Suprapubic skin (tissue), 4 donors: ENCODE measurements at regions not wholly inside any gene's neighbourhood (a gene's known extent, or its start where the extent isn't known, plus 50 kb on each side); places are given as distances from the start of the nearest gene placed in this dataset.

Source experiments
- DNase-seq, 2 donors: peaks; one replicate each; pipeline ENCODE4 v3.0.0-alpha.2; 2019; ENCODE audit warnings: low spot score in 2 of 2
- H3K27ac ChIP-seq: fragments of 200-600 bp; sonication (generic); one replicate; pipeline ENCODE4 v1.5.1; 2019
- H3K27me3 ChIP-seq: fragments of 200-600 bp; sonication (generic); one replicate; pipeline ENCODE4 v1.5.1; 2019
- H3K36me3 ChIP-seq: fragments of 200-600 bp; sonication (generic); one replicate; pipeline ENCODE4 v1.5.1; 2019
- H3K4me1 ChIP-seq: fragments of 200-600 bp; sonication (generic); one replicate; pipeline ENCODE4 v1.5.1; 2019
- H3K4me3 ChIP-seq: fragments of 200-600 bp; sonication (generic); one replicate; pipeline ENCODE4 v1.5.1; 2019; ENCODE audit warnings: mild to moderate bottlenecking
- H3K9me3 ChIP-seq: fragments of 200-600 bp; sonication (generic); one replicate; pipeline ENCODE4 v1.5.1; 2019
- EP300 ChIP-seq: sonication (generic); formaldehyde crosslinking; IDR thresholded peaks from one replicate; pipeline ENCODE4 v1.6.1; 2017; ENCODE audit warnings: antibody characterized with exemption
- POLR2A ChIP-seq, 2 donors: fragments of 450-650 bp; IDR thresholded peaks; one replicate each; pipeline ENCODE4 v1.6.1; 2017; ENCODE audit warnings: antibody characterized with exemption in 2 of 2, mild to moderate bottlenecking in 2 of 2, moderate library complexity in 2 of 2
- POLR2AphosphoS5 ChIP-seq, 3 donors: sonication (generic); formaldehyde crosslinking; IDR thresholded peaks; one replicate each; pipeline ENCODE4 v1.6.1; 2017; ENCODE audit warnings: antibody characterized with exemption in 3 of 3
- WGBS: methylation state at CpG from one replicate; pipeline ENCODE4 v1.1.5; 2018; 5-methylcytosine and 5-hydroxymethylcytosine counted together
- TF ChIP-seq, protein P1 (sequence below), 2 donors: fragments of 200-600 bp in 1 of 2; fragments of 450-650 bp in 1 of 2; sonication (generic) in 1 of 2; IDR thresholded peaks; one replicate each; pipeline ENCODE4 v1.5.1; 2016 to 2019; ENCODE audit warnings: antibody characterized with exemption in 2 of 2, mild to moderate bottlenecking in 1 of 2, moderate library complexity in 1 of 2

DNA sequence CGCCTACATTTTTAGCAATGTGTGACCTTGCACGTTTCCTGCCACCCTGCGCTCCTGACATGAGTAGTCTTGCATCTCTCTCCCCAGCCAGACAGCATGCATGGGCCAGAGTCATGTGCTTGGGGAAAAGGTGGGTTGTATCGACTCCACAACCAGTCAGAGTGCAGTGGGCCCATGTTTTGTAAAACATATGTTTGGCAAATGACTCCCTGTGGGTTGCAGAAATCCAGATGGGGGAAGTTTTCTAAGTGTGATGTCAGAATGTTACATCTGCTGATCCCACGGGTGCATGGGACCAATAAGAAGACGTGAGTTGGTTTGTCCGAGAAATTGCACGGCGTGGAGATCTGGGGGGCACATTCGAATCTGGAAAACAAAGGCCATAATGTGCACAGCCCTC is 147.1 kb downstream of the FOXL1 start:
- TF ChIP-seq, protein P1, sequence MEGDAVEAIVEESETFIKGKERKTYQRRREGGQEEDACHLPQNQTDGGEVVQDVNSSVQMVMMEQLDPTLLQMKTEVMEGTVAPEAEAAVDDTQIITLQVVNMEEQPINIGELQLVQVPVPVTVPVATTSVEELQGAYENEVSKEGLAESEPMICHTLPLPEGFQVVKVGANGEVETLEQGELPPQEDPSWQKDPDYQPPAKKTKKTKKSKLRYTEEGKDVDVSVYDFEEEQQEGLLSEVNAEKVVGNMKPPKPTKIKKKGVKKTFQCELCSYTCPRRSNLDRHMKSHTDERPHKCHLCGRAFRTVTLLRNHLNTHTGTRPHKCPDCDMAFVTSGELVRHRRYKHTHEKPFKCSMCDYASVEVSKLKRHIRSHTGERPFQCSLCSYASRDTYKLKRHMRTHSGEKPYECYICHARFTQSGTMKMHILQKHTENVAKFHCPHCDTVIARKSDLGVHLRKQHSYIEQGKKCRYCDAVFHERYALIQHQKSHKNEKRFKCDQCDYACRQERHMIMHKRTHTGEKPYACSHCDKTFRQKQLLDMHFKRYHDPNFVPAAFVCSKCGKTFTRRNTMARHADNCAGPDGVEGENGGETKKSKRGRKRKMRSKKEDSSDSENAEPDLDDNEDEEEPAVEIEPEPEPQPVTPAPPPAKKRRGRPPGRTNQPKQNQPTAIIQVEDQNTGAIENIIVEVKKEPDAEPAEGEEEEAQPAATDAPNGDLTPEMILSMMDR (IDR thresholded peaks at IDR 0.05), result no peak
- TF ChIP-seq POLR2AphosphoS5 (IDR thresholded peaks at IDR 0.05) (no peak), POLR2A (IDR thresholded peaks at IDR 0.05) (no peak), EP300 (no peak)
- Histone ChIP-seq H3K36me3 (no peaks in the 10 kb centered on the region), H3K4me3 (no peak overlapping the region), H3K4me1 (no peaks in the 10 kb centered on the region), H3K27ac (no peak overlapping the region), H3K9me3 (no peaks in the 10 kb centered on the region), H3K27me3 (peaks cover 34% of the 10 kb centered on the region)
- DNase-seq, result no peak
- 72% methylated on average over 10 of the region's 10 CpGs for WGBS

DNA sequence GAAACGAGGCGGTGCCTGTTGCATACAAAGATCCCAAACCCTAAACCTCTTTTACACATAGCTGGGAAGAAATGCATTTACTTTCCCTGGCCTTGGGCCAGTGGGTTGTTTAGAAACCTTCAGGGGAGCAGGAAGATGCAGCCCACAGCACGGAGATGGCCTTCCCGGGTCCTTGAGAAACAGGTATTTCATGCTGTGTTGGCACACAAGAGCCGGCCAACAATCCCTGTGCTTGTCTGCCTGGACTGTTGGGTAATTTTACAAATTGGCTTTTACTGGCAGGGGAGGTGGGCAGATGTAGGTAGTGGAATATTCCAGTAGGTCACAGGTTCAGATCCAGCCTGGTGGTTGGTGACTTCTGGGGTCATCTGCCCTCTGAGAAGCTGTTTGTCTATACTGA is 148.0 kb downstream of the FOXL1 start:
- Histone ChIP-seq H3K27me3 (peaks cover 43% of the 10 kb centered on the region), H3K4me1 (no peaks in the 10 kb centered on the region), H3K27ac (no peak overlapping the region), H3K4me3 (no peak overlapping the region), H3K9me3 (no peaks in the 10 kb centered on the region), H3K36me3 (no peaks in the 10 kb centered on the region)
- DNase-seq, result no peak
- 67% methylated on average over 5 of the region's 5 CpGs for WGBS
- TF ChIP-seq POLR2AphosphoS5 (IDR thresholded peaks at IDR 0.05) (no peak), POLR2A (IDR thresholded peaks at IDR 0.05) (no peak), EP300 (no peak)
- TF ChIP-seq, protein P1 (IDR thresholded peaks at IDR 0.05), result no peak

DNA sequence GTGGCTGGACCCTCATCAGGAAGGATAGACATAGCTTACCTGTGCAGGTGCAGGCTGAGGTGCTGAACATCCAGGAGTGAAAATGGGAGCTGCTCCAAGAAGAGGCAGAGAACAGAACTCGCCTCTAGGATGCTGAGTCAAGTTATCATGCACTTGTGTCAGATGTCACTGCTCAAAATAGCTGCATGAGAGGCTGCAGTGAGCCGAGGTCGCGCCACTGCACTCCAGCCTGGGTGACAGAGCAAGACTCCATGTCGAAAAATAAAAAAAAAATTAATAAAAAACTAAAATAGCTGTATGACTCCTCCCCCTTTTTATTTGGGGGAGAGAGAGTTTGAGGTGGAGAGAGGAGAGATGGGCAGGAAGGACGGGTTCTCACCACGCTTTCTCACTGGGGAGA is 148.8 kb downstream of the FOXL1 start:
- Histone ChIP-seq H3K4me1 (no peaks in the 10 kb centered on the region), H3K4me3 (no peak overlapping the region), H3K36me3 (no peaks in the 10 kb centered on the region), H3K27ac (no peak overlapping the region), H3K9me3 (no peaks in the 10 kb centered on the region), H3K27me3 (peaks cover 51% of the 10 kb centered on the region)
- 75% methylated on average over 7 of the region's 7 CpGs for WGBS
- no peak for DNase-seq
- TF ChIP-seq POLR2A (IDR thresholded peaks at IDR 0.05) (no peak), EP300 (no peak), POLR2AphosphoS5 (IDR thresholded peaks at IDR 0.05) (no peak)
- TF ChIP-seq, protein P1 (IDR thresholded peaks at IDR 0.05), result no peak

DNA sequence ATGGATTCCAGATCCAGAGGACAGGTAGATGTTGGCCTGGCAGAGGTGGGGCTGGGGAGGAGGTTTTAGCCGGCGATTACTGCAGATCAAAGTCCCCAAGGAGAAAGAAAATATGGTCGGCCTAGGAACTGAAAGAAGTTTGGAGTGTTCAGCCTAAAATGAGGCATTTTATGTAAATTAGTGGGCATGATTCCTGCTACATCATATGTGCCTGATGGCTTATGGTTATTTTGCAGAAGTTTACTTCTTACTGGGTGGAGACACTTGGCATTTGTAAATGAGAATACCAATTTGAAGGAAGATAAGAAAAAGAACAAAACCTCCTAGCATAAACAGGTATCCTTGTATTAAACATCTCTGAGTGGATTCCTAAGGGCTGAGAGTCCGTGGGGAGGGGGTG is 149.3 kb downstream of the FOXL1 start:
- Histone ChIP-seq H3K4me3 (no peak overlapping the region), H3K36me3 (no peaks in the 10 kb centered on the region), H3K27ac (no peak overlapping the region), H3K27me3 (peaks cover 56% of the 10 kb centered on the region), H3K9me3 (no peaks in the 10 kb centered on the region), H3K4me1 (no peaks in the 10 kb centered on the region)
- no peak for DNase-seq
- WGBS, result 72% methylated on average over 4 of the region's 4 CpGs
- TF ChIP-seq POLR2A (IDR thresholded peaks at IDR 0.05), result no peak
- TF ChIP-seq EP300, result no peak
- TF ChIP-seq, protein P1 (IDR thresholded peaks at IDR 0.05), result no peak
- TF ChIP-seq POLR2AphosphoS5 (IDR thresholded peaks at IDR 0.05), result no peak

DNA sequence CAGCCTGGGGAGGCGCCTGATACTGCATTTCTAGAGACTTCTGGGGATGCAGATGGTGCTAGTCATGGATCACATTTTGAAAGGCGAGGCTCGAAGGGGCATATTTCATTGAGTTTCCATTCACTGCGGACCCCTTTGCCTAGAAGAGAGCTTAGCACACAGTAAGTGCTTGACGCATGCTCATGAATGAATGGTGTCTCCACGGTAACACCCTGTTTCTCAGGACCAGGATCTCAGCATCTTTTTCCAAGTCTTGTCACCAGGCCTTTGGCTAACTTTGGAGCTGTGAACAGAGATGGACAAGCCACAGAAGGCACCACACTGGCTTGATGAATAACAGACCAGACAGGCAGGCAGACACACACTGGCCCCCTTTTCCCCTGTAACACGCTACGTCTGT is 151.3 kb downstream of the FOXL1 start:
- no peaks in the 10 kb centered on the region for H3K9me3 ChIP-seq

DNA sequence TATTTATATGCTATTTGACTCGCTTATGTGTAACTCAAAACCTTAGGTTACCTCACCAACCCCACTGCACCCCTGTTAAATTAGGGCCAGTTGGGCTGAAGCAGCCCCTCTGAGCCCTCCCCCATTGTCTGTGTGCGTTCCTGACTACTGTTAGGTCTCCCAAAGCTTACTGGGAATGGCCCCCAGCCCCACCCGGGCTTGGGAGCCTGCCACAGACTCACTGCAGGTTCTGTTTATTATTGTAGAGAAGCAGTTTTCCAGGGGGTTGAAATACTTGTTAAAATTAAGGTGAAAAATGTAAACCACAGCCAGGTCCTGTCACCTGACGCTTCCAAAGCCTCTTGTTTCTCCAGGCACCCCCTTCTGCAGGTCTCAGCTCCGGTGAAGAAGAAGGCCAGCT is 151.7 kb downstream of the FOXL1 start:
- peaks cover 81% of the 10 kb centered on the region for H3K27me3 ChIP-seq

More for the DNA sequence above, 151.3 kb downstream of the FOXL1 start:
- DNase-seq, result no peak
- peaks cover 7% of the 10 kb centered on the region for H3K4me1 ChIP-seq
- no peaks in the 10 kb centered on the region for H3K36me3 ChIP-seq
- 81% methylated on average over 8 of the region's 8 CpGs for WGBS
- no peak overlapping the region for H3K4me3 ChIP-seq
- H3K27ac ChIP-seq, result no peak overlapping the region
- H3K27me3 ChIP-seq, result peaks cover 77% of the 10 kb centered on the region
- no peak for TF ChIP-seq POLR2A (IDR thresholded peaks at IDR 0.05)

More for the DNA sequence above, 151.7 kb downstream of the FOXL1 start:
- Histone ChIP-seq H3K36me3 (no peaks in the 10 kb centered on the region), H3K4me3 (no peak overlapping the region), H3K27ac (no peak overlapping the region), H3K9me3 (no peaks in the 10 kb centered on the region), H3K4me1 (peaks cover 7% of the 10 kb centered on the region)
- TF ChIP-seq, protein P1 (IDR thresholded peaks at IDR 0.05), result no peak
- TF ChIP-seq POLR2A (IDR thresholded peaks at IDR 0.05) (no peak), EP300 (no peak), POLR2AphosphoS5 (IDR thresholded peaks at IDR 0.05) (no peak)
- DNase-seq, result no peak
- 59% methylated on average over 5 of the region's 5 CpGs for WGBS
